ENCODE measurements at regions not wholly inside any gene's neighbourhood (a gene's known extent, or its start where the extent isn't known, plus 50 kb on each side); places are given as distances from the start of the nearest gene placed in this dataset.

- no peak for TF ChIP-seq CTCF (conservative IDR thresholded peaks at IDR 0.05; ENCODE audit: low read depth, low read length)
- TF ChIP-seq EZH2 (IDR thresholded peaks at IDR 0.05; ENCODE audit: borderline replicate concordance, low read depth, low read length, poor library complexity, severe bottlenecking): no peak
Observed at GRCh38 chr18:29254123-29254522, 1077.2 kb upstream of the CDH2 start.

All from A673 (cell line).